Sigmoid colon (tissue), 6 donors: ENCODE measurements at regions not wholly inside any gene's neighbourhood (a gene's known extent, or its start where the extent isn't known, plus 50 kb on each side); places are given as distances from the start of the nearest gene placed in this dataset.

Experiments used
- DNase-seq: peaks from one replicate; pipeline ENCODE4 v3.0.0-alpha.2; 2019
- H3K27ac ChIP-seq, 4 donors: fragments of 200-600 bp; sonication (generic); one replicate each; pipeline ENCODE4 v1.5.1; 2016 to 2019; ENCODE audit warnings: mild to moderate bottlenecking in 1 of 4
- H3K27me3 ChIP-seq, 3 donors: fragments of 200-600 bp; sonication (generic); one replicate each; pipeline ENCODE4 v1.5.1; 2019; ENCODE audit warnings: mild to moderate bottlenecking in 1 of 3
- H3K36me3 ChIP-seq, 4 donors: fragments of 200-600 bp; sonication (generic); one replicate each; pipeline ENCODE4 v1.5.1; 2016 to 2019
- H3K4me1 ChIP-seq, 4 donors: fragments of 200-600 bp; sonication (generic); one replicate each; pipeline ENCODE4 v1.5.1; 2017 to 2019
- H3K4me3 ChIP-seq, 4 donors: fragments of 200-600 bp; sonication (generic); one replicate each; pipeline ENCODE4 v1.5.1; 2017 to 2019; ENCODE audit warnings: mild to moderate bottlenecking in 2 of 4, moderate library complexity in 1 of 4
- H3K9me3 ChIP-seq, 4 donors: fragments of 200-600 bp in 3 of 4; sonication (generic) in 3 of 4; one replicate each; pipeline versions ENCODE4 v1.5.1 to v1.6.1; 2013 to 2019
- CTCF ChIP-seq, 4 experiments: fragments of 450-650 bp in 3 of 4; fragments of 200-600 bp in 1 of 4; IDR thresholded peaks; one replicate each; pipeline ENCODE4 v1.5.1; 2016 to 2019; ENCODE audit warnings: antibody characterized with exemption in 4 of 4, mild to moderate bottlenecking in 3 of 4, moderate library complexity in 2 of 4
- EP300 ChIP-seq, 4 donors: sonication (generic); formaldehyde crosslinking; IDR thresholded peaks; one replicate each; pipeline ENCODE4 v1.6.1; 2017; ENCODE audit warnings: antibody characterized with exemption in 4 of 4
- POLR2A ChIP-seq, 2 donors: fragments of 450-650 bp; IDR thresholded peaks; one replicate each; pipeline ENCODE4 v1.6.1; 2016; ENCODE audit warnings: antibody characterized with exemption in 2 of 2, mild to moderate bottlenecking in 2 of 2, moderate library complexity in 2 of 2
- POLR2AphosphoS5 ChIP-seq, 4 donors: sonication (generic); formaldehyde crosslinking; IDR thresholded peaks; one replicate each; pipeline ENCODE4 v1.6.1; 2017; ENCODE audit warnings: antibody characterized with exemption in 4 of 4
- WGBS, 2 donors: extraction: QIAGEN DNeasy Blood & Tissue Kit; methylation state at CpG; one replicate each; pipeline ENCODE4 v1.1.7; 2013; 5-methylcytosine and 5-hydroxymethylcytosine counted together
- intact Hi-C: fragments of 100-400 bp; cut with DNase I; formaldehyde crosslinking; loops from one replicate; pipeline ENCODE4 v1.15.1; 2023
- donor health status: healthy with polysubstance abuse.
- donor health status: healthy.

- intact Hi-C loops: no loop called here
Observed at GRCh38 chr5:156153602-156154001, 173.4 kb upstream of the SGCD start.

GRCh38 chr5:156154757-156155156 lies 172.2 kb upstream of the SGCD start:
- H3K9me3 ChIP-seq: no peaks in the 10 kb centered on the region
- intact Hi-C loops: no loop called here
- 93 to 96% methylated on average over 1 of the region's 1 CpG for WGBS, 2 donors
- H3K36me3 ChIP-seq: no peaks in the 10 kb centered on the region
- no peak overlapping the region for H3K4me3 ChIP-seq
- no peak for TF ChIP-seq EP300 (IDR thresholded peaks at IDR 0.05)
- TF ChIP-seq POLR2A (IDR thresholded peaks at IDR 0.05): no peak
- no peak for TF ChIP-seq POLR2AphosphoS5 (IDR thresholded peaks at IDR 0.05)
- TF ChIP-seq CTCF (IDR thresholded peaks at IDR 0.05): no peak
- no peak overlapping the region for H3K27ac ChIP-seq
- no peaks in the 10 kb centered on the region for H3K27me3 ChIP-seq
- no peak for DNase-seq
- H3K4me1 ChIP-seq: no peaks in the 10 kb centered on the region

More at GRCh38 chr5:156153602-156154001, 173.4 kb upstream of the SGCD start:
- Histone ChIP-seq H3K4me1 (no peaks in the 10 kb centered on the region), H3K27me3 (no peaks in the 10 kb centered on the region), H3K36me3 (no peaks in the 10 kb centered on the region), H3K27ac (no peak overlapping the region), H3K4me3 (no peak overlapping the region), H3K9me3 (no peaks in the 10 kb centered on the region)
- 41 to 64% methylated on average over 3 of the region's 3 CpGs for WGBS, 2 donors
- DNase-seq: no peak
- TF ChIP-seq CTCF (IDR thresholded peaks at IDR 0.05) (no peak), EP300 (IDR thresholded peaks at IDR 0.05) (no peak), POLR2AphosphoS5 (IDR thresholded peaks at IDR 0.05) (no peak), POLR2A (IDR thresholded peaks at IDR 0.05) (no peak)

DNA sequence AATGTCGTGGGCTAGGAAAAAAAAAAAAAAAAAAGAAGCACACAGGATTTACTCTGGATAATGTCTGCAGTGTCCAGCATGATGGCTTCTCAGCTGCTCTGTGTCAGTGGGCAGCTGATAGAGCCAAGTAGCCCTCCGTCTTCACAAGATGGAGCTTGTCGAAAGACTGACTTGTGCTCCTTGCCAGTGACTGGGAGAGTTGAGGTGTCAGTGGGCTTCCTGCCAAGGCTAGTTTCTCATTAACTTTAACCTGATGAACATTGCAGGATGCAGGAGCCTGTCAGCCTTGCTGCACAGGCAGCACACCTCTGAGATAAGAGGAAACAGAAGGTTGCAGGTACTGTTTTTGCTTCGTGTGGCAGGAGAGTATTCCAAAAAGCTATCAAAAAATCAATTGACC lies 171.4 kb upstream of the SGCD start:
- intact Hi-C loops: no loop called here
- H3K27me3 ChIP-seq: no peaks in the 10 kb centered on the region
- no peak overlapping the region for H3K4me3 ChIP-seq
- no peaks in the 10 kb centered on the region for H3K36me3 ChIP-seq
- H3K27ac ChIP-seq: no peak overlapping the region
- no peak for DNase-seq
- no peaks in the 10 kb centered on the region for H3K4me1 ChIP-seq
- no peaks in the 10 kb centered on the region for H3K9me3 ChIP-seq
- 21 to 67% methylated on average over 4 of the region's 4 CpGs for WGBS, 2 donors
- TF ChIP-seq EP300 (IDR thresholded peaks at IDR 0.05): no peak
- no peak for TF ChIP-seq POLR2AphosphoS5 (IDR thresholded peaks at IDR 0.05)
- no peak for TF ChIP-seq CTCF (IDR thresholded peaks at IDR 0.05)
- no peak for TF ChIP-seq POLR2A (IDR thresholded peaks at IDR 0.05)

DNA sequence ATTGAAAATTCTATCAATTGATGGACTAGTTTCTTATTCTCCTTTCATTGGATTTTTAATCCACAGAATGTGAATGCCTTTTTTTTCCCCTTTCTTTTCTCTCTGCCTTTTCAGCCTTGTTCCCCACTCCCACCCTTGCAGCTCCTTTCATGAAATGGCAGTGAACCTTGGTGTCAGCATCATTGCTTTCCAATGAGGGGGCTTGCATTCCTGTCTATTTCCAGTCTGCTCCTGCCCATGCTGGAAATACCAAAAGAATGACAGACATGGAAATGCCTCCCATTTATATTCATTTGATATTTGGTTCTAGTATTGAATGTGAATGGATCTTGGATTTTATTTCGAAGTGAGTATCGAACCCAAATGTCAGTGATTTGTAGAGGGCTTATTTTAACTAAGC lies 162.7 kb upstream of the SGCD start:
- intact Hi-C loops: no loop called here

More for the DNA sequence above, 162.7 kb upstream of the SGCD start:
- no peak overlapping the region for H3K27ac ChIP-seq
- WGBS, 2 donors: 82 to 87% methylated on average over 2 of the region's 2 CpGs
- no peak overlapping the region for H3K4me3 ChIP-seq
- H3K4me1 ChIP-seq: no peaks in the 10 kb centered on the region
- no peak for DNase-seq
- H3K9me3 ChIP-seq: no peaks in the 10 kb centered on the region
- H3K36me3 ChIP-seq: no peaks in the 10 kb centered on the region
- TF ChIP-seq POLR2A (IDR thresholded peaks at IDR 0.05) (no peak), CTCF (IDR thresholded peaks at IDR 0.05) (no peak), POLR2AphosphoS5 (IDR thresholded peaks at IDR 0.05) (no peak), EP300 (IDR thresholded peaks at IDR 0.05) (no peak)
- no peaks in the 10 kb centered on the region for H3K27me3 ChIP-seq
